Fibroblast of lung (primary cell): ENCODE measurements at regions not wholly inside any gene's neighbourhood (a gene's known extent, or its start where the extent isn't known, plus 50 kb on each side); places are given as distances from the start of the nearest gene placed in this dataset.

Source experiments
- EZH2 ChIP-seq: IDR thresholded peaks from 2 replicates; pipeline ENCODE4 v1.5.1; 2012; ENCODE audit warnings: low read length, control low read depth, mild to moderate bottlenecking; ENCODE audit errors: missing control alignments
- TF ChIP-seq, protein P1 (sequence below), 2 donors: IDR thresholded peaks in 1 of 2; conservative IDR thresholded peaks in 1 of 2; 1 replicate in 1 of 2; 2 replicates in 1 of 2; pipeline ENCODE4 v1.5.1; 2011 to 2012; ENCODE audit warnings: low read length in 2 of 2, control low read depth in 1 of 2, inconsistent platforms in 1 of 2, low read depth in 1 of 2, mild to moderate bottlenecking in 1 of 2

GRCh38 chr4:79212311-79212710, 113.5 kb downstream of the NAA11 start:
- TF ChIP-seq, protein P1, sequence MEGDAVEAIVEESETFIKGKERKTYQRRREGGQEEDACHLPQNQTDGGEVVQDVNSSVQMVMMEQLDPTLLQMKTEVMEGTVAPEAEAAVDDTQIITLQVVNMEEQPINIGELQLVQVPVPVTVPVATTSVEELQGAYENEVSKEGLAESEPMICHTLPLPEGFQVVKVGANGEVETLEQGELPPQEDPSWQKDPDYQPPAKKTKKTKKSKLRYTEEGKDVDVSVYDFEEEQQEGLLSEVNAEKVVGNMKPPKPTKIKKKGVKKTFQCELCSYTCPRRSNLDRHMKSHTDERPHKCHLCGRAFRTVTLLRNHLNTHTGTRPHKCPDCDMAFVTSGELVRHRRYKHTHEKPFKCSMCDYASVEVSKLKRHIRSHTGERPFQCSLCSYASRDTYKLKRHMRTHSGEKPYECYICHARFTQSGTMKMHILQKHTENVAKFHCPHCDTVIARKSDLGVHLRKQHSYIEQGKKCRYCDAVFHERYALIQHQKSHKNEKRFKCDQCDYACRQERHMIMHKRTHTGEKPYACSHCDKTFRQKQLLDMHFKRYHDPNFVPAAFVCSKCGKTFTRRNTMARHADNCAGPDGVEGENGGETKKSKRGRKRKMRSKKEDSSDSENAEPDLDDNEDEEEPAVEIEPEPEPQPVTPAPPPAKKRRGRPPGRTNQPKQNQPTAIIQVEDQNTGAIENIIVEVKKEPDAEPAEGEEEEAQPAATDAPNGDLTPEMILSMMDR (conservative IDR thresholded peaks at IDR 0.05 in 1 of 2, IDR thresholded peaks at IDR 0.05 in 1 of 2; ENCODE audit: low read depth in 1 of 2, low read length in 2 of 2) = no peak
- TF ChIP-seq EZH2 = no peak
